Kidney (tissue), 13 donors: ENCODE measurements at regions not wholly inside any gene's neighbourhood (a gene's known extent, or its start where the extent isn't known, plus 50 kb on each side); places are given as distances from the start of the nearest gene placed in this dataset.

Source experiments
- DNase-seq, 5 donors: peaks; one replicate each; pipeline ENCODE4 v3.0.0-alpha.2; 2013 to 2020
- FAIRE-seq: peaks from 2 replicates; lab custom pipeline; 2012; peaks lifted over from hg19 to GRCh38; lab: Jason Lieb, UNC
- H3K27ac ChIP-seq, 2 donors: one replicate each; pipeline ENCODE4 v1.7.0; 2013; ENCODE audit warnings: low read depth in 2 of 2, low read length in 2 of 2, inconsistent platforms in 1 of 2
- H3K27me3 ChIP-seq: one replicate; pipeline ENCODE4 v1.7.1; 2013; ENCODE audit warnings: low read length, inconsistent platforms; ENCODE audit not compliant: control insufficient read depth, insufficient read depth
- H3K36me3 ChIP-seq, 3 donors: one replicate each; pipeline versions ENCODE4 v1.7.0 to v1.7.1; 2013; ENCODE audit warnings: low read length in 3 of 3, control low read depth in 1 of 3, inconsistent platforms in 1 of 3; ENCODE audit not compliant: insufficient read depth in 3 of 3, control insufficient read depth in 2 of 3
- H3K4me1 ChIP-seq, 3 donors: one replicate each; pipeline versions ENCODE4 v1.7.0 to v1.7.1; 2013; ENCODE audit warnings: low read length in 3 of 3, inconsistent platforms in 1 of 3, low read depth in 1 of 3; ENCODE audit not compliant: control insufficient read depth in 2 of 3, insufficient read depth in 2 of 3
- H3K4me3 ChIP-seq, 3 donors: one replicate each; pipeline versions ENCODE4 v1.7.0 to v1.8.1; 2013; ENCODE audit warnings: low read length in 3 of 3, control low read depth in 1 of 3, inconsistent platforms in 1 of 3
- H3K9ac ChIP-seq, 3 donors: one replicate each; pipeline versions ENCODE4 v1.7.0 to v1.7.1; 2013; ENCODE audit warnings: low read length in 3 of 3, control low read depth in 1 of 3, inconsistent platforms in 1 of 3
- H3K9me3 ChIP-seq, 3 donors: one replicate each; pipeline versions ENCODE4 v1.7.0 to v1.7.1; 2013; ENCODE audit warnings: low read length in 3 of 3, control low read depth in 1 of 3, inconsistent platforms in 1 of 3; ENCODE audit not compliant: control insufficient read depth in 2 of 3, insufficient read depth in 1 of 3
- CTCF ChIP-seq: IDR thresholded peaks from 3 replicates; pipeline ENCODE4 v1.5.1; 2012; ENCODE audit warnings: mild to moderate bottlenecking, moderate library complexity, borderline replicate concordance; ENCODE audit not compliant: insufficient read depth; ENCODE audit errors: extremely low read depth
- intact Hi-C: fragments of 100-400 bp; cut with DNase I; formaldehyde crosslinking; loops from one replicate; pipeline ENCODE4 v1.11.1; 2022
- donor health status: control.
- donor health status: control.
- donor health status: control.
- donor health status: control.
- donor health status: control.
- donor health status: DM: yes; HTN: yes; CAD: no.
- donor health status: Normal renal cell carcinoma (clear cell type).

DNA sequence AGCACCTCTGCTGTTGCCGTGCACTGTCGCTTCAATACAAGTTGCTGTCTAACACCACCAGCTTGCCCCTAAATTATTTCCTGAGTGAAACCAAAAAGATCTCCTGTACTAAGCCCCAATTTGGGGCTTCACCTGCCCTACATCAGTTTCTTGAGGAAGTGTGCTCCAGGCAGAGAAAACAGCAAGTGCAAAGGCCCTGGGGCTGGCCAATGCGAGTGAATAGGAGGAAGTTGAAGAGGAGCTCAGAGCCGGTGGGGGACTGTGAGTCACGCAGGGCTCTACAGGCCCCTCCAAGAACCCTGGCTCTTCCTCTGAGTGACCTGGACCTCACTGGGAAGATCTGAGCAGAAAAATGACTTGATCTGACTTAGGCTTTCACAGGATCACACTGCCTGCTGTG, 117.2 kb downstream of the IPO8 start:
- DNase-seq: no peak
- H3K27me3 ChIP-seq: no peaks in the 10 kb centered on the region
- peaks cover 0 to 2% (median 0%) of the 10 kb centered on the region in 3 donors for H3K36me3 ChIP-seq
- no peak for FAIRE-seq
- peaks cover 0 to 3% (median 0%) of the 10 kb centered on the region in 3 donors for H3K9me3 ChIP-seq
- intact Hi-C loops: no loop called here
- no peak overlapping the region for H3K27ac ChIP-seq
- no peak overlapping the region for H3K9ac ChIP-seq
- no peak for TF ChIP-seq CTCF
- H3K4me3 ChIP-seq: no peak overlapping the region
- H3K4me1 ChIP-seq: no peaks in the 10 kb centered on the region

DNA sequence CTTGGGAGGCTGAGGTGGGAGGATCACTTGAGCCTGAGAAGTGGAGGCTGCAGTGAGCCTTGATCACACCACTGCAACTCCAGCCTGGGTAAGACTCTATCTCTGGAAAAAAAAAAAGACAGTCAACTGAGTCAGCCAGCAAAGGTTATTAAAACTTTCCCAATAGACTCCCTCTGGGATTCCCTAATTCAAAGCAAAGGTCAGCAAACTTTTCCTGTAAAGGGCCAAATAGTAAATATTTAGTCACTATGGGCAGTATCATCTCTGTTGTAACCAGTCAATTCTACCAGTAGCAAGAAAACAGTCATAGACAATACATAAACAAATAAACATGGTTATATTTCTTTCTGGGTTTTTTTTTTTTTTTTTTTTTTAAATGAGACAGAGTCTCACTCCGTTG, 122.5 kb downstream of the IPO8 start:
- FAIRE-seq (no peak), DNase-seq (no peak)
- H3K9me3 ChIP-seq: peaks cover 0 to 3% (median 0%) of the 10 kb centered on the region in 3 donors

GRCh38 chr12:30570211-30570890, 125.3 kb downstream of the IPO8 start:
- TF ChIP-seq CTCF: no peak
- Histone ChIP-seq H3K9ac (no peak overlapping the region), H3K27ac (no peak overlapping the region), H3K9me3 (no peaks in the 10 kb centered on the region), H3K4me3 (no peak overlapping the region), H3K4me1 (no peaks in the 10 kb centered on the region), H3K36me3 (no peaks in the 10 kb centered on the region), H3K27me3 (no peaks in the 10 kb centered on the region)
- no peak for FAIRE-seq
- intact Hi-C loops: no loop called here
- no peak for DNase-seq

More for the DNA sequence above, 122.5 kb downstream of the IPO8 start:
- intact Hi-C loops: no loop called here
- Histone ChIP-seq H3K9ac (no peak overlapping the region), H3K27me3 (no peaks in the 10 kb centered on the region), H3K4me3 (no peak overlapping the region), H3K4me1 (no peaks in the 10 kb centered on the region), H3K27ac (no peak overlapping the region), H3K36me3 (no peaks in the 10 kb centered on the region)
- no peak for TF ChIP-seq CTCF

DNA sequence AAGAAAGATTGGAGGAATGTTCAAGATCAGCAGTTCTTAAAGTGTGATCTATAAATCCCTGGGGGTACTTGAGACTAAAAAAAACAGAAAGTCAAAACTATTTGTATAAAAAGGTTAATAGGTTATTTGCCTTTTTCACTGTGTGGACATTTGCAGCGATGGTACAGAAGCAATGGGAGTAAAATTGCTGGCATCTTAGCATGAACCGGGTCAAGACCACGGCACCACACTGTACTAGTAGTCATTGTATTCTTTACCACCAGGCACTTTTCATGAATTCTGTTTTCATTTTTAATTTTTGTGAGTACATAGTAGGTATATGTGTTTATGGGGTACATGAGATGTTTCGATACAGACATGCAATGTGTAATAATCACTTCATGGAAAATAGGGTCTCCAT, 126.2 kb downstream of the IPO8 start:
- Histone ChIP-seq H3K27me3 (no peaks in the 10 kb centered on the region), H3K27ac (no peak overlapping the region), H3K4me3 (no peak overlapping the region), H3K4me1 (no peaks in the 10 kb centered on the region), H3K36me3 (no peaks in the 10 kb centered on the region), H3K9me3 (no peaks in the 10 kb centered on the region), H3K9ac (no peak overlapping the region)
- intact Hi-C loops: no loop called here
- TF ChIP-seq CTCF: no peak
- no peak for DNase-seq
- no peak for FAIRE-seq
